ENCODE measurements at regions not wholly inside any gene's neighbourhood (a gene's known extent, or its start where the extent isn't known, plus 50 kb on each side); places are given as distances from the start of the nearest gene placed in this dataset.

DNA sequence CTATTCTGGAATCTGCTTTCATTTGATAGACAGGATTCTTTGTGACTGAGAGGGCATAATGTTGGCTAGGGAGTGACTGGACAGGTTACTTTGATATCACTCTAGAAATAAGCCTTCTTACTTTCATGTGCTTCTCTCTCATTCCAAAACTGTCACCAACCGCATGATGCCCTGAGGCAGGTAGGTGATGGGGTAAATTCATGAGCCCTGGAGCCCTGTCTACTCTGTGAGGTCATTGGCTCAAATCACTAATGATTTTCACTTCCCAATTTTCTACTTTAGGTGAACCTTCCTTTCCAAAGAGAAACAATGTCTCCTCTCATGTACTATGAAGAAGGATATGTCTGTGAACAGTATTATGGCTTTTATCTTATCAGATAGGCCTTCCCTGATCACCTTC, 596.7 kb downstream of the TUSC7 start:
- TF ChIP-seq, protein P1, sequence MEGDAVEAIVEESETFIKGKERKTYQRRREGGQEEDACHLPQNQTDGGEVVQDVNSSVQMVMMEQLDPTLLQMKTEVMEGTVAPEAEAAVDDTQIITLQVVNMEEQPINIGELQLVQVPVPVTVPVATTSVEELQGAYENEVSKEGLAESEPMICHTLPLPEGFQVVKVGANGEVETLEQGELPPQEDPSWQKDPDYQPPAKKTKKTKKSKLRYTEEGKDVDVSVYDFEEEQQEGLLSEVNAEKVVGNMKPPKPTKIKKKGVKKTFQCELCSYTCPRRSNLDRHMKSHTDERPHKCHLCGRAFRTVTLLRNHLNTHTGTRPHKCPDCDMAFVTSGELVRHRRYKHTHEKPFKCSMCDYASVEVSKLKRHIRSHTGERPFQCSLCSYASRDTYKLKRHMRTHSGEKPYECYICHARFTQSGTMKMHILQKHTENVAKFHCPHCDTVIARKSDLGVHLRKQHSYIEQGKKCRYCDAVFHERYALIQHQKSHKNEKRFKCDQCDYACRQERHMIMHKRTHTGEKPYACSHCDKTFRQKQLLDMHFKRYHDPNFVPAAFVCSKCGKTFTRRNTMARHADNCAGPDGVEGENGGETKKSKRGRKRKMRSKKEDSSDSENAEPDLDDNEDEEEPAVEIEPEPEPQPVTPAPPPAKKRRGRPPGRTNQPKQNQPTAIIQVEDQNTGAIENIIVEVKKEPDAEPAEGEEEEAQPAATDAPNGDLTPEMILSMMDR (IDR thresholded peaks at IDR 0.05; ENCODE audit: low read depth, low read length) = no peak
- TF ChIP-seq POLR2A (IDR thresholded peaks at IDR 0.05; ENCODE audit: extremely low read depth, insufficient read length) = no peak
